A673 (cell line): ENCODE measurements at regions not wholly inside any gene's neighbourhood (a gene's known extent, or its start where the extent isn't known, plus 50 kb on each side); places are given as distances from the start of the nearest gene placed in this dataset.

Experiments used
- EZH2 ChIP-seq: fragments of 200-600 bp; sonication (generic); IDR thresholded peaks from 2 replicates; pipeline ENCODE4 v1.6.1; 2017; ENCODE audit warnings: borderline replicate concordance, low read depth, mild to moderate bottlenecking, mixed read lengths, antibody characterized with exemption, low read length; ENCODE audit not compliant: poor library complexity, severe bottlenecking
- TF ChIP-seq, protein P1 (sequence below): fragments of 300-800, 200-600 bp; sonication (generic); conservative IDR thresholded peaks from 2 replicates; pipeline ENCODE4 v1.5.1; 2017; ENCODE audit warnings: low read depth, mild to moderate bottlenecking, antibody characterized with exemption, low read length, moderate library complexity, mixed read lengths

DNA sequence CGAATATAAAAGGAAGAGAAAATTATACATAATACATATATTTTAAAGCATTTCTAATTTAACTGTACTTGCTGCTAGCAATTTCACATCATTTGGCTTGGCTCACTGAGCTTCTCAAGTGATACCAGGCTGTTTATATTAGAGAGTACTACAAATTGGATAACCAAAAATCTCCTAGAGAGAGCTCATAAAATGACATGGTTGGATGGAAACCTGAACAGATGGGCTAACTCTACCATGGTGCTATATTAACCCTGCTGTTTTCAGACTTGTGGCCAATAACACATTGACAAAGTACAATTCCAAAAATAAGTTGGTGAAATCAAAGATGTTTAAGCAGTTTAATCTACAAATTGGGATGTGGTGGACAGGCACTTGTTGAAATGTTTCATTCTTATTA, 364.4 kb upstream of the GCFC2 start:
- TF ChIP-seq EZH2: no peak
- TF ChIP-seq, protein P1, sequence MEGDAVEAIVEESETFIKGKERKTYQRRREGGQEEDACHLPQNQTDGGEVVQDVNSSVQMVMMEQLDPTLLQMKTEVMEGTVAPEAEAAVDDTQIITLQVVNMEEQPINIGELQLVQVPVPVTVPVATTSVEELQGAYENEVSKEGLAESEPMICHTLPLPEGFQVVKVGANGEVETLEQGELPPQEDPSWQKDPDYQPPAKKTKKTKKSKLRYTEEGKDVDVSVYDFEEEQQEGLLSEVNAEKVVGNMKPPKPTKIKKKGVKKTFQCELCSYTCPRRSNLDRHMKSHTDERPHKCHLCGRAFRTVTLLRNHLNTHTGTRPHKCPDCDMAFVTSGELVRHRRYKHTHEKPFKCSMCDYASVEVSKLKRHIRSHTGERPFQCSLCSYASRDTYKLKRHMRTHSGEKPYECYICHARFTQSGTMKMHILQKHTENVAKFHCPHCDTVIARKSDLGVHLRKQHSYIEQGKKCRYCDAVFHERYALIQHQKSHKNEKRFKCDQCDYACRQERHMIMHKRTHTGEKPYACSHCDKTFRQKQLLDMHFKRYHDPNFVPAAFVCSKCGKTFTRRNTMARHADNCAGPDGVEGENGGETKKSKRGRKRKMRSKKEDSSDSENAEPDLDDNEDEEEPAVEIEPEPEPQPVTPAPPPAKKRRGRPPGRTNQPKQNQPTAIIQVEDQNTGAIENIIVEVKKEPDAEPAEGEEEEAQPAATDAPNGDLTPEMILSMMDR: no peak
